ENCODE measurements at regions not wholly inside any gene's neighbourhood (a gene's known extent, or its start where the extent isn't known, plus 50 kb on each side); places are given as distances from the start of the nearest gene placed in this dataset.
"Not testable (repeated sequence)": the region's sequence is repeated elsewhere in the genome, so short reads cannot be mapped to it uniquely, and the experiment has no call there.

DNA sequence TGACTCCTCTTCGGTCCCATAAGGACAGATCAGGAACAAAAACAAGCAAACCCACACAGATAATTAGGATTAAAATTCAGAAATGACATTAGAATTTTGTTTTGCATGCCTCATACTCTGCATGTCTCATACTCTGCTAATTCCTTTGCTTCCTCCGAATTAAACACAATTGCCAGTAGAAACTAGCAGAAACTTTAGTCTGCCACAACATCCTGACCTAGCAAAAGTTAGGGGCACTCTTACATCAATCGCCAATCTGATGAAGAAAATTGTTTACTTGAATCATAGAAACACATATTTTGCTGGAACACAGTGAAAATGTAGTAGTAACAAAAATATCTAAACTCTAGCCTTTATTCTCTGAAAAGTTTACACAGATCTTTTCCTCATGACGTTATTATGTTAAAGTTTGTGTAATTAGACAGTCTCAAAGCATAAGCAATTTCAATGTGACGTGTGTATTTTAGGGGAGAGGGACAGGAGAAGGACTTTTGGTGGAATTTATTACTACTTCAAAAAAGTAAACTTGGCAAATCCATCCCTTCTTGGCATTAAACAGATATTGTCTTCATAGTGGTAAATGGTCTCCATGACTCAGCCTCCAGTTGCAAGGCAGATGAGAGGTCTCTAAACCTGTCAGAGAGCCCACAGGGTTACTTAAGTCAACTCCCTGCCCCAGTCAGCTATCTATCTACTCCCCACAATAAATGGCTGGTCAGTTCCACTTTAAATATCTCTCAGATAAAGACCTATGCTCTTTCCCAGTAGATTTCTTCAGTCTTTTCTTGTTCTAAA, 249.8 kb upstream of the UBASH3B start:
- Histone ChIP-seq H3K27me3 (no peaks in the 10 kb centered on the region), H3K4me1 (no peaks in the 10 kb centered on the region), H3K27ac (no peak overlapping the region), H3K9me3 (no peaks in the 10 kb centered on the region), H3K36me3 (no peaks in the 10 kb centered on the region), H3K4me3 (no peak overlapping the region)
- TF ChIP-seq, protein P1, sequence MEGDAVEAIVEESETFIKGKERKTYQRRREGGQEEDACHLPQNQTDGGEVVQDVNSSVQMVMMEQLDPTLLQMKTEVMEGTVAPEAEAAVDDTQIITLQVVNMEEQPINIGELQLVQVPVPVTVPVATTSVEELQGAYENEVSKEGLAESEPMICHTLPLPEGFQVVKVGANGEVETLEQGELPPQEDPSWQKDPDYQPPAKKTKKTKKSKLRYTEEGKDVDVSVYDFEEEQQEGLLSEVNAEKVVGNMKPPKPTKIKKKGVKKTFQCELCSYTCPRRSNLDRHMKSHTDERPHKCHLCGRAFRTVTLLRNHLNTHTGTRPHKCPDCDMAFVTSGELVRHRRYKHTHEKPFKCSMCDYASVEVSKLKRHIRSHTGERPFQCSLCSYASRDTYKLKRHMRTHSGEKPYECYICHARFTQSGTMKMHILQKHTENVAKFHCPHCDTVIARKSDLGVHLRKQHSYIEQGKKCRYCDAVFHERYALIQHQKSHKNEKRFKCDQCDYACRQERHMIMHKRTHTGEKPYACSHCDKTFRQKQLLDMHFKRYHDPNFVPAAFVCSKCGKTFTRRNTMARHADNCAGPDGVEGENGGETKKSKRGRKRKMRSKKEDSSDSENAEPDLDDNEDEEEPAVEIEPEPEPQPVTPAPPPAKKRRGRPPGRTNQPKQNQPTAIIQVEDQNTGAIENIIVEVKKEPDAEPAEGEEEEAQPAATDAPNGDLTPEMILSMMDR (IDR thresholded peaks at IDR 0.05), result no peak
- TF ChIP-seq POLR2A (IDR thresholded peaks at IDR 0.05), result no peak
- no peak for DNase-seq

DNA sequence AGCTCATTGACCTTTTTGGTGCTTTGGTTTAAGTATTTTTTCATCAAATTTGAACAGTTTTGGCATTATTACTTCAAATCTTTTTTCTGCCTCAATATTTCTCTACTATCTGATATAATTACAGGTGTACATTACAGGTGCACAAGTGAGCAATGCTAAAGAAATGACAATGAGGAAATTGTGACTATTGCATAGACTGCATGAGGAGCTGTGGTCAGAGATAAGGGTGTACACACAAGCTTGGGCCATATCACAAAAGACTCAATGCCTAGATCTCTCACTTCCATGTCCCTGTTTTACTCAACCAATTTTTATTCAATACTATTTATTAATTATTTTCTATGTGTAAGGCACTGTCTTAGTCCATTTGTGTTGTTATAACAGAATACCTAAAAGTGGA, 251.0 kb upstream of the UBASH3B start:
- H3K4me1 ChIP-seq, result no peaks in the 10 kb centered on the region
- no peak overlapping the region for H3K4me3 ChIP-seq
- TF ChIP-seq POLR2A (IDR thresholded peaks at IDR 0.05), result no peak
- TF ChIP-seq, protein P1 (IDR thresholded peaks at IDR 0.05), result no peak
- no peak overlapping the region for H3K27ac ChIP-seq
- no peak for DNase-seq
- H3K9me3 ChIP-seq, result no peaks in the 10 kb centered on the region
- H3K27me3 ChIP-seq, result no peaks in the 10 kb centered on the region
- H3K36me3 ChIP-seq, result no peaks in the 10 kb centered on the region

DNA sequence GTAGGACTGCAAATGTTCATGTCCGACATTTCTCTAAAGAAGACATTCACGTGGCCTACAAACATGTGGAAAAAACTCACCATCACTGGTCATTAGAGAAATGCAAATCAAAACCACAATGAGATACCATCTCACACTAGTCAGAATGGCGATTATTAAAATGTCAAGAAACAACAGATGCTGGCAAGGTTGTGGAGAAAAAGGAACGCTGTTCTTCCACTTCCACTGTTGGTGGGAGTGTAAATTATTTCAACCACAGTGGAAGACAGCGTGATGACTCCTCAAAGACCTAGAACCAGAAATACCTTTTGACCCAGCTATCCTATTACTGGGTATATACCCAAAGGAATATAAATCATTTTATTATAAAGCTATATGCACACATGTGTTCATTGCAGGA, 253.9 kb upstream of the UBASH3B start:
- H3K27me3 ChIP-seq, H3K4me1 ChIP-seq, H3K27ac ChIP-seq, H3K4me3 ChIP-seq, H3K9me3 ChIP-seq, H3K36me3 ChIP-seq, DNase-seq: not testable (repeated sequence)

DNA sequence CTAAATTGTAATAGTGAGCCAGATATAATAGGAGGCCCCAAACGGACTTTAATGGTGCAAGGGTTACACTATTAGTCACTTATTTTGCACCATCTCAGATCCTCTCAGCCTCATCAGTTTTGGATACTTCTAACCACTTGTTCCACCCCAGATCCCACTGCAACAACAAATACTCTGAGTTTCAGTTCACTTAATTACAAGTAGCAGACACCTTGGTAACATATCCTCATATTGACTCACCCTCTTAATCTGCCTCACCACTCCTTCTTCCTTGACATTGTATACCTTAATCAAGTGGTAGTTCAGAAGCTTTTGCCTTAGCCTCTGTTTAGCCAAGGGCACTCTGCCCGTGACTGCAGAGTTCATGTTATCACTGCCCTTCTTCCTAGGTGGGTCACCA, 256.1 kb upstream of the UBASH3B start:
- TF ChIP-seq POLR2A (IDR thresholded peaks at IDR 0.05), result no peak
- no peaks in the 10 kb centered on the region for H3K9me3 ChIP-seq
- H3K36me3 ChIP-seq, result no peaks in the 10 kb centered on the region
- no peaks in the 10 kb centered on the region for H3K4me1 ChIP-seq
- no peak overlapping the region for H3K27ac ChIP-seq
- DNase-seq, result no peak
- H3K27me3 ChIP-seq, result no peaks in the 10 kb centered on the region
- H3K4me3 ChIP-seq, result no peak overlapping the region

DNA sequence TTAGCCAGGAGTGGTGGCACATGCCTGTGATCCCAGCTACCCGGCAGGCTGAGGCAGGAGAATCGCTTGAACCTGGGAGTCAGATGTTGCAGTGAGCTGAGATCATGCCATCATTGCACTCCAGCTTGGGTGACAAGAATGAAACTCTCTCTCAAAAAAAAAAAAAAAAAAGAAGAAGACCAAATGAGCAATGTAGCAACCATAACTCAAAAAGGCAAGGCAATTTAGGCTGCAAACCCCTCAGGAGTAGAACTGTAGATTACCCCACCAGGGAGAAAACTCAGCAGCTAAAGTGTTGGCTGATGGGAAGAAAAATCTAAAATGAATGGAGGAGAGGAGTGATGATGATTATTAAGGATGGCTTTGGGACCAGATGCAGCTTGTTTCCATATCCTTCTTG, 256.7 kb upstream of the UBASH3B start:
- no peak overlapping the region for H3K4me3 ChIP-seq
- no peaks in the 10 kb centered on the region for H3K36me3 ChIP-seq
- no peaks in the 10 kb centered on the region for H3K4me1 ChIP-seq
- H3K9me3 ChIP-seq, result no peaks in the 10 kb centered on the region
- TF ChIP-seq, protein P1 (IDR thresholded peaks at IDR 0.05), result no peak
- no peak for TF ChIP-seq POLR2A (IDR thresholded peaks at IDR 0.05)
- no peak for DNase-seq
- no peak overlapping the region for H3K27ac ChIP-seq
- H3K27me3 ChIP-seq, result no peaks in the 10 kb centered on the region

DNA sequence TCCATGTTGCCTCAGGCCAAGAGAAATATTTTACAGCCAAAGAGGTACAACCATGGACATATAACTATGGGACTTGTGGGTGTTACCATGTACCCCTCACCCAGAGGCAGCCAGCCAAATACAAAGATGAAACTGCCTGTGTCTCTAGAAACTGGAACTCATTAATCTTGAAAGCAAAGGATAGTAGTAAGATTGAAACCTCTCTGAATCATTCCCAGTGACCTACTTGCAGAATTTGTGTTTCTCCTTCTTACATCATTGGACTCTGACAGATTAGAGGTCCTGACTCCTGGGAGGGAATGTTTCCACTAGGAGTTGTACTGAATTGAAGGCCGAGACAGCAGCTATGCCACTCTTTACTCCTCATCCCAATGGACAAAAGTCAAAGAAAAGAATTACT, 257.4 kb upstream of the UBASH3B start:
- H3K4me3 ChIP-seq, result no peak overlapping the region
- H3K36me3 ChIP-seq, result no peaks in the 10 kb centered on the region
- no peaks in the 10 kb centered on the region for H3K27me3 ChIP-seq
- no peaks in the 10 kb centered on the region for H3K4me1 ChIP-seq
- H3K27ac ChIP-seq, result no peak overlapping the region
- DNase-seq, result no peak
- TF ChIP-seq, protein P1 (IDR thresholded peaks at IDR 0.05), result no peak
- no peak for TF ChIP-seq POLR2A (IDR thresholded peaks at IDR 0.05)
- H3K9me3 ChIP-seq, result no peaks in the 10 kb centered on the region

DNA sequence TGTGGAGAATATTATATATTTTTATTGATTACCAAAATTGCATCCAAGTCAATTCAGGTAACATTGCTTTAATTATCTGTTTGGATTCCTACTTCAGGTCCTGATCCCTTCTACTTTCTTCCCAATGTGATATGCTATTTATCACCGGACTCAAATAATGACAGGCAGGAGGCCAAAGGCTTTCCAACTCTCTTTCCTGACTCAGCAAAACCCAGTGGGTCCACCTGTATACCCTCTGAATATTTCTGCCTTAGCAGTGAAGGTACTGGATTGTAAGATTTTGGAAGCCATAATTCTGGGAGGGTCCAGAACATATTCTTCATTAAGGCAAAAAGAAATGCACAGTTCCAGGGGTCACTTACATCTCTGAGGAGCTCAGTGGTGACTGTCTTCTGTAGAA, 260.2 kb upstream of the UBASH3B start:
- H3K4me3 ChIP-seq, result no peak overlapping the region
- no peaks in the 10 kb centered on the region for H3K27me3 ChIP-seq
- TF ChIP-seq, protein P1 (IDR thresholded peaks at IDR 0.05), result no peak
- DNase-seq, result no peak
- H3K36me3 ChIP-seq, result no peaks in the 10 kb centered on the region
- H3K9me3 ChIP-seq, result no peaks in the 10 kb centered on the region
- no peaks in the 10 kb centered on the region for H3K4me1 ChIP-seq
- H3K27ac ChIP-seq, result no peak overlapping the region
